ENCODE measurements at regions not wholly inside any gene's neighbourhood (a gene's known extent, or its start where the extent isn't known, plus 50 kb on each side); places are given as distances from the start of the nearest gene placed in this dataset.
A peak's percentile ranks its signal among the peaks of the same experiment; 100 is the strongest.

DNA sequence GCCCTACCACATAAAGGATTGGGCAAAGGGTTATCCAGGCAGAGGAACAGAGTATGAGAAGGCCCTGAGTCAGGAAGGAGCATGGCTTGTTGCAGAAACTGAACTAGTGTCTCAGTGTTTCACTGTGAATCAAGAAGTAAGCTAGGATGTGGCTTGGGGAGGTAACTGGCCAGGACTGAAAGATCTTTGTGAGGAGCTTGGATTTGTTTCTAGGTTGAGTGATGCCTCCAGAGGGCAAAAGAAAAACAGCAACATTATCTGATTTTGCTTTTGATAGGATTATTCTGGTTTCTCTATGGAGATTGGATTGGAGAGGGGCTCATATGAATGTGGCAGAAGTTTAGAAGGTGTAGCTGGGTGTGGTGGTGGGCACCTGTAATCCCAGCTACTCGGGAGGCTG lies 137.9 kb upstream of the HDAC9 start:
- H3K27me3 ChIP-seq = no peaks in the 10 kb centered on the region
- DNase-seq = no peak
- no peak overlapping the region for H3K27ac ChIP-seq
- TF ChIP-seq POLR2A (IDR thresholded peaks at IDR 0.05) = no peak
- TF ChIP-seq, protein P1, sequence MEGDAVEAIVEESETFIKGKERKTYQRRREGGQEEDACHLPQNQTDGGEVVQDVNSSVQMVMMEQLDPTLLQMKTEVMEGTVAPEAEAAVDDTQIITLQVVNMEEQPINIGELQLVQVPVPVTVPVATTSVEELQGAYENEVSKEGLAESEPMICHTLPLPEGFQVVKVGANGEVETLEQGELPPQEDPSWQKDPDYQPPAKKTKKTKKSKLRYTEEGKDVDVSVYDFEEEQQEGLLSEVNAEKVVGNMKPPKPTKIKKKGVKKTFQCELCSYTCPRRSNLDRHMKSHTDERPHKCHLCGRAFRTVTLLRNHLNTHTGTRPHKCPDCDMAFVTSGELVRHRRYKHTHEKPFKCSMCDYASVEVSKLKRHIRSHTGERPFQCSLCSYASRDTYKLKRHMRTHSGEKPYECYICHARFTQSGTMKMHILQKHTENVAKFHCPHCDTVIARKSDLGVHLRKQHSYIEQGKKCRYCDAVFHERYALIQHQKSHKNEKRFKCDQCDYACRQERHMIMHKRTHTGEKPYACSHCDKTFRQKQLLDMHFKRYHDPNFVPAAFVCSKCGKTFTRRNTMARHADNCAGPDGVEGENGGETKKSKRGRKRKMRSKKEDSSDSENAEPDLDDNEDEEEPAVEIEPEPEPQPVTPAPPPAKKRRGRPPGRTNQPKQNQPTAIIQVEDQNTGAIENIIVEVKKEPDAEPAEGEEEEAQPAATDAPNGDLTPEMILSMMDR (IDR thresholded peaks at IDR 0.05 in 4 of 5, conservative IDR thresholded peaks at IDR 0.05 in 1 of 5) = no peak
- peaks cover 0 to 7% of the 10 kb centered on the region in 2 donors for H3K4me1 ChIP-seq
- no peaks in the 10 kb centered on the region for H3K9me3 ChIP-seq
- no peak overlapping the region for H3K4me3 ChIP-seq
- intact Hi-C loops (cut with DNase I; ENCODE audit: low total_unique reads) (loop anchor here (5.0 kb wide), 1 partner anchor 140 kb away; the partner anchor contains the start of gene HDAC9), in situ Hi-C loops (cut with MboI; ENCODE audit: low sequenced_read_pairs in 4 of 4) (loop anchor here (10.0 to 25.0 kb wide), 5 partner anchors 205 to 317 kb away; no protein-coding TSS in a partner anchor)
- no peaks in the 10 kb centered on the region for H3K36me3 ChIP-seq
- no peak for ATAC-seq

DNA sequence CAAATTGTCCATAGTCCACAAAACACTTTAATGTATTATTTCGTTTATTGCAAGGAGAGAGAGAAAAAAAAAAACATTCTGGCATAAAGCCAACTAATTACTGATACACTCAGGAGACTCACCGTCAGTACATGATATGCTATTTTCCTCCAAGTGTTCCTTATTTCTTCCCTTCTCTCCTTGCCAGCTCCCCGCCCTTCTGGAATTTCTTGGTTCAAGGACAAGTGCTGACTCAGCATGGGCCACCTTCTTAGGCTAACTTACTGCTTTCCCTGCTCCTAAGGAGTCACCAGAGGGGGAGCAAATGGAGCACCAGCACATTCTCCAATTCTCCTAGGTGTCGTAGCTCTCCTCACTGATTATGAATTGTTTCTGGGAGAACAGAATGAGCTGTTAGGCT lies 133.8 kb upstream of the HDAC9 start:
- ATAC-seq (peak in 1 of 2 donors; percentile 47), DNase-seq (peak in 1 of 2 donors; percentile 18)
- H3K9me3 ChIP-seq = no peaks in the 10 kb centered on the region
- no peak for TF ChIP-seq POLR2A (IDR thresholded peaks at IDR 0.05)
- TF ChIP-seq, protein P1 (IDR thresholded peaks at IDR 0.05 in 4 of 5, conservative IDR thresholded peaks at IDR 0.05 in 1 of 5) = no peak
- no peaks in the 10 kb centered on the region for H3K4me1 ChIP-seq
- H3K27ac ChIP-seq = no peak overlapping the region
- intact Hi-C loops (cut with DNase I; ENCODE audit: low total_unique reads) = no loop called here
- no peaks in the 10 kb centered on the region for H3K36me3 ChIP-seq
- H3K4me3 ChIP-seq = no peak overlapping the region
- in situ Hi-C loops (cut with MboI; ENCODE audit: low sequenced_read_pairs in 4 of 4) = loop anchor here in 2 of 4 donors (25.0 kb wide), 1 partner anchor 201 kb away; no protein-coding TSS in a partner anchor
- H3K27me3 ChIP-seq = no peaks in the 10 kb centered on the region

DNA sequence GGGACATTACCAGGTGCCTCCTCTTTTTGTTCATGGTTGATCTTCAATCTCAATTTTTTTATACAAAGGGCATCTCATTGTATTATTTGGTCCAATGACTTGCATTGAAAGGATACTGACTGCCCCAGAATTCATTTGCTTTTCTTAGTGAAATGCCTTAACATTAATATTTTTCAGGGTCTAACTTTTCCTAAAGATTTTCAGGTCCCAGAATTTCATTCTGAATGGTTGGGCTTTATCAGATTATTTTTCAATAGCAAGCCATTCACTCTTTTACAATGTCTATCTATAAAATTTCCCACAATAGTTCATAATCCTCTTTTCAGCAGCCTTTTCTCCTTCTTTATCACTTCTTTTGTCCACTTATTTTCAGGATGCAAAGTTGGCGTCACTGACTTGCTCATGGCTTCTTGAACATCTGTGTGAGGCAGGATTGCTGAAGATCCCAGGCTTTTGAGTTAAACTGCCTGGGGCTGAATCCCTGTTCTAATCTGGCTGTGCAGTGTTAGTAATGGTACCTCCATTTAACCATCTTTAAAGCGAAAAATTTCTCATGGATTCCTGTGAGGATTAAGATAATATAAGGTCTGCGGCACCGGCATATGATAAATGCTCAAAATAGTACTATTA lies 131.7 kb upstream of the HDAC9 start:
- no peaks in the 10 kb centered on the region for H3K4me1 ChIP-seq
- H3K36me3 ChIP-seq = no peaks in the 10 kb centered on the region
- H3K4me3 ChIP-seq = no peak overlapping the region
- TF ChIP-seq POLR2A (IDR thresholded peaks at IDR 0.05) = no peak
- TF ChIP-seq, protein P1 (IDR thresholded peaks at IDR 0.05 in 4 of 5, conservative IDR thresholded peaks at IDR 0.05 in 1 of 5) = no peak
- DNase-seq (no peak), ATAC-seq (no peak)
- no peak overlapping the region for H3K27ac ChIP-seq
- intact Hi-C loops (cut with DNase I; ENCODE audit: low total_unique reads) (no loop called here), in situ Hi-C loops (cut with MboI; ENCODE audit: low sequenced_read_pairs in 4 of 4) (loop anchor here in 2 of 4 donors (25.0 kb wide), 1 partner anchor 198 kb away; no protein-coding TSS in a partner anchor)
- H3K9me3 ChIP-seq = no peaks in the 10 kb centered on the region
- H3K27me3 ChIP-seq = no peaks in the 10 kb centered on the region

DNA sequence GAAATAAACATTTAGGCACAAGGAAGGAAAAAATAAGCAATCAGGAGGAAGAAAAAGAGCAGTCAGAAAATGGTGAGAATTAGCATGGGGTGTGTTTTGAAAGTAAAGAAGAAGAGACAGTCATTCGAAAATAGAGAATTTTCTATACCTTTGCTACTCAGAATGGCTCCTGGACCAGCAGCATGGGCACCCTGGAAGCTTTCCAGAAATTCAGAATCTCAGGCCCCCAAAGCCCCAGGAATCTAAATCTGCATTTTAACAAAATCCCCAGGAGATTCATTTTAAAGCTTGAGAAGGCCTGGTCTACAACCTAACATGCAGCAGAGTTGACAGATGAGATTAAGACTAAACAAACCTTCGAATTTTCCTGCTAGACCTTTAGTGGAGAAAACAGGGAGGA lies 131.2 kb upstream of the HDAC9 start:
- ATAC-seq (no peak), DNase-seq (no peak)
- no peak overlapping the region for H3K27ac ChIP-seq
- in situ Hi-C loops (cut with MboI; ENCODE audit: low sequenced_read_pairs in 4 of 4) (loop anchor here in 2 of 4 donors (25.0 kb wide), 1 partner anchor 198 kb away; no protein-coding TSS in a partner anchor), intact Hi-C loops (cut with DNase I; ENCODE audit: low total_unique reads) (no loop called here)
- H3K27me3 ChIP-seq = no peaks in the 10 kb centered on the region
- no peaks in the 10 kb centered on the region for H3K9me3 ChIP-seq
- H3K4me3 ChIP-seq = no peak overlapping the region
- no peaks in the 10 kb centered on the region for H3K4me1 ChIP-seq
- no peaks in the 10 kb centered on the region for H3K36me3 ChIP-seq
- TF ChIP-seq, protein P1 (IDR thresholded peaks at IDR 0.05 in 4 of 5, conservative IDR thresholded peaks at IDR 0.05 in 1 of 5) = no peak
- TF ChIP-seq POLR2A (IDR thresholded peaks at IDR 0.05) = no peak

Data from gastrocnemius medialis (tissue), 4 donors.